Neural cell (in vitro differentiated cells): ENCODE measurements at regions not wholly inside any gene's neighbourhood (a gene's known extent, or its start where the extent isn't known, plus 50 kb on each side); places are given as distances from the start of the nearest gene placed in this dataset.

ENCODE experiments used
- H2AFZ ChIP-seq: fragments of 200-600, 300-800 bp; sonication (generic), shearing (Covaris generic); 2 replicates; pipeline ENCODE4 v1.6.0; 2014; ENCODE audit warnings: low read depth, mild to moderate bottlenecking, antibody characterized with exemption, low read length, moderate library complexity
- H3F3A ChIP-seq: fragments of 200-600 bp; shearing (Covaris generic); 2 replicates; pipeline ENCODE4 v1.6.1; 2016; ENCODE audit warnings: mild to moderate bottlenecking, moderate library complexity, mixed read lengths, antibody characterized with exemption, low read length; ENCODE audit not compliant: insufficient read depth, poor library complexity, severe bottlenecking
- H3K27ac ChIP-seq: fragments of 200-600, 300-800 bp; sonication (generic), shearing (Covaris generic); 2 replicates; pipeline ENCODE4 v1.5.1; 2014; ENCODE audit warnings: mild to moderate bottlenecking, low read length, moderate library complexity
- H3K27me3 ChIP-seq: fragments of 300-800, 200-600 bp; sonication (generic), shearing (Covaris generic); 2 replicates; pipeline ENCODE4 v1.6.0; 2014; ENCODE audit warnings: mild to moderate bottlenecking, low read depth, low read length, moderate library complexity; ENCODE audit not compliant: insufficient read depth
- H3K36me3 ChIP-seq: fragments of 300-800, 200-600 bp; sonication (generic), shearing (Covaris generic); 2 replicates; pipeline ENCODE4 v1.5.1; 2014; ENCODE audit warnings: mild to moderate bottlenecking, antibody characterized with exemption, low read length, moderate library complexity; ENCODE audit not compliant: insufficient read depth
- H3K4me2 ChIP-seq: fragments of 300-800, 200-600 bp; sonication (generic), shearing (Covaris generic); 2 replicates; pipeline ENCODE4 v1.6.0; 2014; ENCODE audit warnings: mild to moderate bottlenecking, low read length
- H3K4me3 ChIP-seq: fragments of 300-800, 200-600 bp; sonication (generic), shearing (Covaris generic); 2 replicates; pipeline ENCODE4 v1.5.1; 2014; ENCODE audit warnings: mild to moderate bottlenecking, low read length, moderate library complexity
- H3K79me2 ChIP-seq: fragments of 200-600 bp; shearing (Covaris generic); replicated peaks from 2 replicates; pipeline ENCODE4 v1.6.0; 2014; ENCODE audit warnings: mild to moderate bottlenecking, low read length, moderate library complexity; ENCODE audit not compliant: insufficient read depth
- H3K9ac ChIP-seq: fragments of 300-800, 200-600 bp; sonication (generic), shearing (Covaris generic); 2 replicates; pipeline ENCODE4 v1.6.1; 2016; ENCODE audit warnings: mild to moderate bottlenecking, low read length, mixed read lengths
- H3K9me2 ChIP-seq: fragments of 200-600 bp; shearing (Covaris generic); 2 replicates; pipeline ENCODE4 v1.6.1; 2016; ENCODE audit warnings: mild to moderate bottlenecking, low read length, mixed read lengths; ENCODE audit not compliant: insufficient read depth
- H3K9me3 ChIP-seq: fragments of 200-600, 300-800 bp; sonication (generic), shearing (Covaris generic); 2 replicates; pipeline ENCODE4 v1.6.1; 2016; ENCODE audit warnings: mild to moderate bottlenecking, mixed run types, low read length, moderate library complexity, mixed read lengths
- H4K20me1 ChIP-seq: fragments of 200-600 bp; shearing (Covaris generic); 2 replicates; pipeline ENCODE4 v1.6.1; 2016; ENCODE audit warnings: mild to moderate bottlenecking, mixed run types; ENCODE audit not compliant: insufficient read depth
- EP300 ChIP-seq: fragments of 450-650 bp; conservative IDR thresholded peaks from 2 replicates; pipeline ENCODE4 v1.6.1; 2014; ENCODE audit warnings: antibody characterized with exemption, mild to moderate bottlenecking, moderate library complexity; ENCODE audit not compliant: poor library complexity, severe bottlenecking
- EZH2 ChIP-seq: fragments of 200-600, 300-800 bp; shearing (Covaris generic), sonication (generic); IDR thresholded peaks from 2 replicates; pipeline ENCODE4 v1.6.1; 2014; ENCODE audit warnings: antibody characterized with exemption, low read length, borderline replicate concordance, mild to moderate bottlenecking; ENCODE audit not compliant: insufficient read depth, poor library complexity, severe bottlenecking
- MXI1 ChIP-seq: fragments of 450-650 bp; conservative IDR thresholded peaks from 2 replicates; pipeline ENCODE4 v1.6.1; 2014; ENCODE audit warnings: antibody characterized with exemption, mild to moderate bottlenecking; ENCODE audit not compliant: poor library complexity, severe bottlenecking
- POLR2AphosphoS5 ChIP-seq: IDR thresholded peaks from 2 replicates; pipeline ENCODE4 v1.6.1; 2012
- RAD21 ChIP-seq: fragments of 450-650 bp; conservative IDR thresholded peaks from 2 replicates; pipeline ENCODE4 v1.6.1; 2014; ENCODE audit warnings: antibody characterized with exemption, mild to moderate bottlenecking, moderate library complexity
- SMC3 ChIP-seq: fragments of 450-650 bp; conservative IDR thresholded peaks from 2 replicates; pipeline ENCODE4 v1.6.1; 2014; ENCODE audit warnings: antibody characterized with exemption, mild to moderate bottlenecking, moderate library complexity; ENCODE audit not compliant: poor library complexity
- TAF1 ChIP-seq: IDR thresholded peaks from 2 replicates; pipeline ENCODE4 v1.6.1; 2012; ENCODE audit warnings: low read depth
- TF ChIP-seq, protein P1 (sequence below): fragments of 450-650 bp; IDR thresholded peaks from 2 replicates; pipeline ENCODE4 v1.5.1; 2014; ENCODE audit warnings: antibody characterized with exemption, mild to moderate bottlenecking, moderate library complexity; ENCODE audit not compliant: poor library complexity, severe bottlenecking
- TF ChIP-seq, protein P2 (sequence below): IDR thresholded peaks from 2 replicates; pipeline ENCODE4 v1.6.1; 2012; ENCODE audit warnings: borderline replicate concordance

DNA sequence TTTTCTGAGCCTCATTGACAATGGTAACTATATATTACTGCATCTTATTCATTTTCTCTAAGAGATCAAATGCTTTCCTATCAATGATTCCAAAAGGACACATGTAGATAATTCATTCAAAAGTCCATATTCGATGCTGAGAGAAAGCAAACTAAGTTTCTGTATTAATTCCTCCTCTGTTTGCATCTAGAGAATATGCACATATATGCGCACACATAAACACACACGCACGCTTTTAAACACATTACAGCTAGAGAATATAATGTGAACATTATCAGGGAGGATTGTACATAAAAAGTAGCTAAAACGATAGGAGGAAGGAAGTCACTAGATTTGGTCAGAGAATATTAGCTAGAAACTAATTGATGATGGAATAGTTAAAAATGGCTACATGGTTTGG, 379.0 kb upstream of the NETO1 start:
- no peaks in the 10 kb centered on the region for H3K36me3 ChIP-seq
- H3F3A ChIP-seq = no peaks in the 10 kb centered on the region
- no peaks in the 10 kb centered on the region for H3K9me2 ChIP-seq
- H3K27ac ChIP-seq = no peak overlapping the region
- H4K20me1 ChIP-seq = no peaks in the 10 kb centered on the region
- no peak for TF ChIP-seq POLR2AphosphoS5
- TF ChIP-seq EZH2 = no peak
- no peak for TF ChIP-seq SMC3
- TF ChIP-seq, protein P1, sequence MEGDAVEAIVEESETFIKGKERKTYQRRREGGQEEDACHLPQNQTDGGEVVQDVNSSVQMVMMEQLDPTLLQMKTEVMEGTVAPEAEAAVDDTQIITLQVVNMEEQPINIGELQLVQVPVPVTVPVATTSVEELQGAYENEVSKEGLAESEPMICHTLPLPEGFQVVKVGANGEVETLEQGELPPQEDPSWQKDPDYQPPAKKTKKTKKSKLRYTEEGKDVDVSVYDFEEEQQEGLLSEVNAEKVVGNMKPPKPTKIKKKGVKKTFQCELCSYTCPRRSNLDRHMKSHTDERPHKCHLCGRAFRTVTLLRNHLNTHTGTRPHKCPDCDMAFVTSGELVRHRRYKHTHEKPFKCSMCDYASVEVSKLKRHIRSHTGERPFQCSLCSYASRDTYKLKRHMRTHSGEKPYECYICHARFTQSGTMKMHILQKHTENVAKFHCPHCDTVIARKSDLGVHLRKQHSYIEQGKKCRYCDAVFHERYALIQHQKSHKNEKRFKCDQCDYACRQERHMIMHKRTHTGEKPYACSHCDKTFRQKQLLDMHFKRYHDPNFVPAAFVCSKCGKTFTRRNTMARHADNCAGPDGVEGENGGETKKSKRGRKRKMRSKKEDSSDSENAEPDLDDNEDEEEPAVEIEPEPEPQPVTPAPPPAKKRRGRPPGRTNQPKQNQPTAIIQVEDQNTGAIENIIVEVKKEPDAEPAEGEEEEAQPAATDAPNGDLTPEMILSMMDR = no peak
- TF ChIP-seq, protein P2, sequence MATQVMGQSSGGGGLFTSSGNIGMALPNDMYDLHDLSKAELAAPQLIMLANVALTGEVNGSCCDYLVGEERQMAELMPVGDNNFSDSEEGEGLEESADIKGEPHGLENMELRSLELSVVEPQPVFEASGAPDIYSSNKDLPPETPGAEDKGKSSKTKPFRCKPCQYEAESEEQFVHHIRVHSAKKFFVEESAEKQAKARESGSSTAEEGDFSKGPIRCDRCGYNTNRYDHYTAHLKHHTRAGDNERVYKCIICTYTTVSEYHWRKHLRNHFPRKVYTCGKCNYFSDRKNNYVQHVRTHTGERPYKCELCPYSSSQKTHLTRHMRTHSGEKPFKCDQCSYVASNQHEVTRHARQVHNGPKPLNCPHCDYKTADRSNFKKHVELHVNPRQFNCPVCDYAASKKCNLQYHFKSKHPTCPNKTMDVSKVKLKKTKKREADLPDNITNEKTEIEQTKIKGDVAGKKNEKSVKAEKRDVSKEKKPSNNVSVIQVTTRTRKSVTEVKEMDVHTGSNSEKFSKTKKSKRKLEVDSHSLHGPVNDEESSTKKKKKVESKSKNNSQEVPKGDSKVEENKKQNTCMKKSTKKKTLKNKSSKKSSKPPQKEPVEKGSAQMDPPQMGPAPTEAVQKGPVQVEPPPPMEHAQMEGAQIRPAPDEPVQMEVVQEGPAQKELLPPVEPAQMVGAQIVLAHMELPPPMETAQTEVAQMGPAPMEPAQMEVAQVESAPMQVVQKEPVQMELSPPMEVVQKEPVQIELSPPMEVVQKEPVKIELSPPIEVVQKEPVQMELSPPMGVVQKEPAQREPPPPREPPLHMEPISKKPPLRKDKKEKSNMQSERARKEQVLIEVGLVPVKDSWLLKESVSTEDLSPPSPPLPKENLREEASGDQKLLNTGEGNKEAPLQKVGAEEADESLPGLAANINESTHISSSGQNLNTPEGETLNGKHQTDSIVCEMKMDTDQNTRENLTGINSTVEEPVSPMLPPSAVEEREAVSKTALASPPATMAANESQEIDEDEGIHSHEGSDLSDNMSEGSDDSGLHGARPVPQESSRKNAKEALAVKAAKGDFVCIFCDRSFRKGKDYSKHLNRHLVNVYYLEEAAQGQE = no peak
- TF ChIP-seq MXI1 = no peak
- H3K4me3 ChIP-seq = no peak overlapping the region
- no peaks in the 10 kb centered on the region for H3K27me3 ChIP-seq
- H3K9me3 ChIP-seq = no peaks in the 10 kb centered on the region
- H3K9ac ChIP-seq = no peak overlapping the region
- no peak overlapping the region for H2AFZ ChIP-seq
- no peak overlapping the region for H3K4me2 ChIP-seq
- H3K79me2 ChIP-seq = no peaks in the 10 kb centered on the region

DNA sequence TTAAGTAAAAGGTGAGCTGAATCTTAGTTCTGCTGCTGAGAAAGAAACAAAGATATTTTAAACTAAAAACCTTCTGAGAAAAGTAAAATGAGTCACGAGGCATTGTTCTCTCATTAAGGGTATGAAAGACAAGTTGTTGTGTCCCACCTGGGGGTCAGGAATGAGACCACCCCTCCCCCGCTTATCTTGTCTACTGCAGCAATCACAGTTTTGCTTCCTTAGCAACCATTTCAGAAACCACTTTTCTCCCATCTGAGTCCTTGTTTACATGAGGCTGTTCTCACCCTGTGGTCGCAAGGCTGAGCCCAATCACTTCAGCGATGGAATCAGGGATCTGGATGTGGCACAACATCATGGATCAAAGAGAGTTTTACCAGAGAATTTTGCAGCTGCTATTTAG, 377.6 kb upstream of the NETO1 start:
- H3K27me3 ChIP-seq = no peaks in the 10 kb centered on the region
- no peak overlapping the region for H3K27ac ChIP-seq
- no peak overlapping the region for H3K9ac ChIP-seq
- no peak overlapping the region for H3K4me3 ChIP-seq
- H3K9me2 ChIP-seq = no peaks in the 10 kb centered on the region
- H4K20me1 ChIP-seq = no peaks in the 10 kb centered on the region
- H2AFZ ChIP-seq = no peak overlapping the region
- no peaks in the 10 kb centered on the region for H3F3A ChIP-seq
- H3K36me3 ChIP-seq = no peaks in the 10 kb centered on the region
- TF ChIP-seq RAD21 = no peak
- TF ChIP-seq MXI1 = no peak
- TF ChIP-seq, protein P2 = no peak
- no peak for TF ChIP-seq EZH2
- no peak for TF ChIP-seq POLR2AphosphoS5
- no peak for TF ChIP-seq EP300
- TF ChIP-seq SMC3 = no peak
- no peak for TF ChIP-seq TAF1
- no peaks in the 10 kb centered on the region for H3K79me2 ChIP-seq
- H3K9me3 ChIP-seq = no peaks in the 10 kb centered on the region
- H3K4me2 ChIP-seq = no peak overlapping the region
